Transverse colon (tissue), 4 donors: ENCODE measurements at regions not wholly inside any gene's neighbourhood (a gene's known extent, or its start where the extent isn't known, plus 50 kb on each side); places are given as distances from the start of the nearest gene placed in this dataset.

Source experiments
- DNase-seq: peaks from one replicate; pipeline ENCODE4 v3.0.0-alpha.2; 2019
- H3K27ac ChIP-seq, 4 donors: fragments of 200-600 bp; sonication (generic); 2 replicates each; pipeline ENCODE4 v1.5.1; 2016 to 2018; ENCODE audit warnings: inconsistent platforms in 4 of 4
- H3K27me3 ChIP-seq: fragments of 200-600 bp; sonication (generic); 2 replicates; pipeline ENCODE4 v1.5.1; 2017; ENCODE audit warnings: inconsistent platforms
- H3K36me3 ChIP-seq, 4 donors: fragments of 200-600 bp; sonication (generic); 2 replicates each; pipeline ENCODE4 v1.5.1; 2017 to 2019; ENCODE audit warnings: inconsistent platforms in 4 of 4
- H3K4me1 ChIP-seq, 4 donors: fragments of 200-600 bp; sonication (generic); 2 replicates each; pipeline ENCODE4 v1.5.1; 2017 to 2020; ENCODE audit warnings: inconsistent platforms in 4 of 4
- H3K4me3 ChIP-seq, 4 donors: fragments of 200-600 bp; sonication (generic); 1 replicate in 1 of 4; 2 replicates in 3 of 4; pipeline versions ENCODE4 v1.5.1 to v1.6.1; 2017 to 2019; ENCODE audit warnings: inconsistent platforms in 4 of 4
- H3K9me3 ChIP-seq, 2 donors: fragments of 200-600 bp; sonication (generic); 2 replicates each; pipeline ENCODE4 v1.5.1; 2017 to 2019; ENCODE audit warnings: inconsistent platforms in 2 of 2
- CTCF ChIP-seq, 5 experiments: fragments of 200-600 bp in 3 of 5; fragments of 450-650 bp in 2 of 5; sonication (generic) in 3 of 5; IDR thresholded peaks; 1 replicate in 2 of 5; 2 replicates in 3 of 5; pipeline ENCODE4 v1.5.1; 2016 to 2017; ENCODE audit warnings: antibody characterized with exemption in 5 of 5, inconsistent platforms in 3 of 5, mild to moderate bottlenecking in 2 of 5, moderate library complexity in 1 of 5
- EP300 ChIP-seq: sonication (generic); formaldehyde crosslinking; IDR thresholded peaks from one replicate; pipeline ENCODE4 v1.6.1; 2017; ENCODE audit warnings: antibody characterized with exemption, low read depth
- POLR2A ChIP-seq: fragments of 450-650 bp; IDR thresholded peaks from one replicate; pipeline ENCODE4 v1.6.1; 2016; ENCODE audit warnings: antibody characterized with exemption, mild to moderate bottlenecking, moderate library complexity
- POLR2AphosphoS5 ChIP-seq, 3 donors: sonication (generic); formaldehyde crosslinking; IDR thresholded peaks; one replicate each; pipeline ENCODE4 v1.6.1; 2016; ENCODE audit warnings: antibody characterized with exemption in 3 of 3
- WGBS, 2 donors: methylation state at CpG; one replicate each; pipeline ENCODE4 v1.1.5; 2018; ENCODE audit warnings: low coverage in 1 of 2; 5-methylcytosine and 5-hydroxymethylcytosine counted together
- in situ Hi-C, 4 donors: fragments of 200-750 bp; cut with MboI; loops; one replicate each; pipeline versions ENCODE4 v1.15.0 to v1.15.1; 2017; ENCODE audit warnings: low sequenced_read_pairs in 3 of 4, low pct_ligation_motif_present in 1 of 4, low pct_unique_long_range_greater_than_20kb in 1 of 4
- intact Hi-C: fragments of 100-400 bp; cut with DNase I; formaldehyde crosslinking; loops from one replicate; pipeline ENCODE4 v1.15.1; 2023; ENCODE audit warnings: low total_unique reads

DNA sequence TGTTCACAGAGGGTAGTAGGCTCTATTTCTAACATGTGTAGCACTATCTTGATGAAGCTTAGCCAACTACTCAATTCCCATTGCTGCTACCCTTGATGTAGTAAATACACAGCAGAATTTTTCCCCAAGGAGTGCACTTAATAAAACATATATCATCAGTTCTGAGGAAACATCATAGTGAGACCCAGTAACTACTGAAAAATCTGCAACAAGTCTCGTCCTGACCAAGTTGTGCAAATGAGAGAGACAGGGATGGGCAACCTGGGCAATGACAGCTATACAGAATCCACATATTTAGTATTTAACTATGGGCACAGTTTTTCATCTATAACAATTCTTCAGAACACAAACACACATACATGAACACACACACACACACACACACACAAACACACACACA is 1073.8 kb upstream of the SORCS1 start:
- in situ Hi-C loops (no loop called here), intact Hi-C loops (no loop called here)
- H3K4me3 ChIP-seq = no peak overlapping the region
- H3K27me3 ChIP-seq = no peaks in the 10 kb centered on the region
- no peaks in the 10 kb centered on the region for H3K4me1 ChIP-seq
- H3K9me3 ChIP-seq = no peaks in the 10 kb centered on the region
- no peak for DNase-seq
- 61% methylated on average over 1 of the region's 1 CpG; no CpG with 5 or more reads in 1 of the 2 donors for WGBS, 2 donors
- no peaks in the 10 kb centered on the region for H3K36me3 ChIP-seq
- TF ChIP-seq EP300 = no peak
- TF ChIP-seq CTCF (IDR thresholded peaks at IDR 0.05) = no peak
- TF ChIP-seq POLR2AphosphoS5 (IDR thresholded peaks at IDR 0.05) = no peak
- TF ChIP-seq POLR2A = no peak
- H3K27ac ChIP-seq = no peak overlapping the region

- Histone ChIP-seq H3K4me1 (no peaks in the 10 kb centered on the region), H3K9me3 (no peaks in the 10 kb centered on the region), H3K27me3 (no peaks in the 10 kb centered on the region), H3K27ac (no peak overlapping the region), H3K36me3 (no peaks in the 10 kb centered on the region), H3K4me3 (no peak overlapping the region)
- no peak for DNase-seq
- TF ChIP-seq CTCF (IDR thresholded peaks at IDR 0.05) (no peak), POLR2AphosphoS5 (IDR thresholded peaks at IDR 0.05) (no peak), EP300 (no peak), POLR2A (no peak)
- WGBS, 2 donors = 74 to 88% methylated on average over 3 to 5 of the region's 5 CpGs
- intact Hi-C loops (no loop called here), in situ Hi-C loops (no loop called here)
Observed at GRCh38 chr10:108230478-108231170, 1066.1 kb upstream of the SORCS1 start.

GRCh38 chr10:108208732-108209131 is 1044.2 kb upstream of the SORCS1 start:
- in situ Hi-C loops = no loop called here

DNA sequence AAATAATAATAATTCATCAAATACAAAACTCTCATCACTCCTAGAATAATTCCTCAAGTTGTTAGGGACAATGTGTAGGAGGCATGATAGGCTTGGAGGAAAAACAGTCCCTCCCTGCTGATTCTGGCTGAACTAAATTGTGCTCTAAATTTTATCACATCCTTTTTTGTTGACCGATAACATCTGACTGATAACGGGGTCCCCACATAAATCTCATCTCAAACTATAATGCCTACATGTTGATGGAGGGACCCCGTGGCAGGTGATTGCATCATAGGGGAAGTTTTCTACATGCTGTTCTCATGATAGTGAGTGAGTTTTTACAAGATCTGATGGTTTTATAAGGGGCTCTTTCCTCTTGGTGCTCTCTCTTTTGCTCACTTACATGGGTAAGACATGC is 1043.5 kb upstream of the SORCS1 start:
- no peak for DNase-seq
- Histone ChIP-seq H3K9me3 (no peaks in the 10 kb centered on the region), H3K27ac (no peak overlapping the region), H3K27me3 (no peaks in the 10 kb centered on the region), H3K4me3 (no peak overlapping the region), H3K4me1 (no peaks in the 10 kb centered on the region), H3K36me3 (no peaks in the 10 kb centered on the region)
- TF ChIP-seq CTCF (IDR thresholded peaks at IDR 0.05) (no peak), POLR2A (no peak), EP300 (no peak), POLR2AphosphoS5 (IDR thresholded peaks at IDR 0.05) (no peak)
- in situ Hi-C loops (no loop called here), intact Hi-C loops (no loop called here)
- 57 to 62% methylated on average over 3 of the region's 3 CpGs for WGBS, 2 donors

More at GRCh38 chr10:108208732-108209131, 1044.2 kb upstream of the SORCS1 start:
- Histone ChIP-seq H3K4me1 (no peaks in the 10 kb centered on the region), H3K4me3 (no peak overlapping the region), H3K36me3 (no peaks in the 10 kb centered on the region), H3K27ac (no peak overlapping the region), H3K9me3 (no peaks in the 10 kb centered on the region), H3K27me3 (no peaks in the 10 kb centered on the region)
- intact Hi-C loops = no loop called here
- WGBS, 2 donors = 84 to 87% methylated on average over 2 of the region's 2 CpGs
- DNase-seq = no peak
- TF ChIP-seq EP300 = no peak
- no peak for TF ChIP-seq POLR2A
- TF ChIP-seq CTCF (IDR thresholded peaks at IDR 0.05) = no peak
- TF ChIP-seq POLR2AphosphoS5 (IDR thresholded peaks at IDR 0.05) = no peak
